ENCODE measurements at regions not wholly inside any gene's neighbourhood (a gene's known extent, or its start where the extent isn't known, plus 50 kb on each side); places are given as distances from the start of the nearest gene placed in this dataset.

GRCh38 chr18:77341527-77342325 is 92.1 kb downstream of the GALR1 start:
- TF ChIP-seq CTCF (IDR thresholded peaks at IDR 0.05; ENCODE audit: low read depth, low read length, poor library complexity, severe bottlenecking) = no peak
- no peak for TF ChIP-seq EZH2phosphoT487 (IDR thresholded peaks at IDR 0.05; ENCODE audit: borderline replicate concordance, low read length)
